ENCODE measurements at regions not wholly inside any gene's neighbourhood (a gene's known extent, or its start where the extent isn't known, plus 50 kb on each side); places are given as distances from the start of the nearest gene placed in this dataset.

DNA sequence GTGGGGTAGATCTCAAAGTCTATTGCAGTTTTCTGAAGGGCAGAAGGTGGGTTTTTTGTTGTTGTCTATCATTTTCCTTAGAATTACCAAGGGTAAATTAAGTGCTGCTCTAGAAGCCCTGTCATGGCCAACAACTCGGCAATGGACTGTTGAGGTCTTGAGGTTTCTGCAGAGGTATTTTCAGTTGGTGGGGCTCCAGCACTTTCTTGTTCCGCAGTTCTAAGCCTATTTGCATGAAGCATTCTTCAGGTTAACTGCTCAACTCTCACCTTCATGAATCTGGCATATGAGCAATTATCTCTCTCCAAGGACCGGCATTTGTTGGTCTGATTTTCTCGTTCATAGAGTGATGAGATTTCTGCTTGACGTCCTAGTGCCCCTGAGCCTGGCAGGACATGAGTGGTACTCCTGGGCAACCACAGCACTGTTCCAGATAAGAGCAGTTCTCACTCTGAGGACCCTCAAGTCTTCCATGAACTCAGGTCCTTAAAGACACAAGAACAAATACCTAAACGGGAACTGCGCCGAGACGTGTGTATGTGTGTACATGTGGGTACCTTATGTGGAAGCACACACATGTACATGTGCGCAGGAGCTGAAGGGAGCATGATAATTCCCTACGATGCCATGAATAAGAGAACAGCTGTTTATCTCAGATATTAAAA is 544.5 kb downstream of the CSNK1G3 start:
- H3K4me2 ChIP-seq (ENCODE audit: low read depth, low read length): no peak overlapping the region
- CTCF ChIA-PET (ENCODE audit: low intra/inter-chr PET ratio, low total read pairs): no interaction called here
- no peak for DNase-seq (ENCODE audit: low spot score)

DNA sequence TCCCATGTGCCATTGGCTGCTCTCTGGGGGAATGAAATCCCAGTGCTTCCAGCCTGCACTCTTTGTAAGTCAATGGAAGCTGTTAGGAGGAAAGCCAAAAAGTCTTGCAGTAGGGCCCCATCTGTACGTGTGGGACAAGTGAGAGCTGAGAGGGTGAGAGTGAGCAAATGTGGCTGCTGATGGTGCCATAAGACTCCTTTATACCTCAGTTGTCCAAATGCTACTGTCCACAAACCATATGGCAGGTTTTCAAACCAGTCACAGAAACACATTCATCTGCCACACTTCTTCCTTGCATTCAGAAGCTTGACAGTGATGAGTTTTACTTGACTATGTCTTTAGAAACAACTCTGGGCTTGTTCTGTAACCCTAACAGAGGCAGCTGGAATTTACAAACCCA is 543.8 kb downstream of the CSNK1G3 start:
- Histone ChIP-seq H3K27me3 (ENCODE audit: control insufficient read depth in 1 of 2, insufficient read depth in 2 of 2, low read length in 2 of 2) (no peaks in the 10 kb centered on the region; a peak in 1 of 5 replicates), H3K36me3 (replicated peaks in 1 of 2; ENCODE audit: control insufficient read depth in 1 of 2, insufficient read depth in 2 of 2, low read length in 2 of 2) (no peaks in the 10 kb centered on the region), H3K27ac (ENCODE audit: extremely low read length, insufficient read depth, low read length) (no peak overlapping the region), H3K9ac (ENCODE audit: insufficient read depth, low read depth, low read length) (no peak overlapping the region), H2AFZ (ENCODE audit: low read length) (no peak overlapping the region), H3K4me1 (ENCODE audit: insufficient read depth, low read length) (no peaks in the 10 kb centered on the region), H3K9me3 (ENCODE audit: low read length) (no peaks in the 10 kb centered on the region; the same call in 1 of the 2 replicates), H3K4me3 (replicated peaks in 1 of 3; ENCODE audit: insufficient read depth in 1 of 3, low read depth in 2 of 3, low read length in 3 of 3) (no peak overlapping the region), H4K20me1 (ENCODE audit: insufficient read depth, low read length) (no peaks in the 10 kb centered on the region), H3K79me2 (ENCODE audit: insufficient read depth, low read length) (no peaks in the 10 kb centered on the region), H3K4me2 (ENCODE audit: low read depth, low read length) (no peak overlapping the region)
- WGBS (ENCODE audit: low lambda C conversion rate): 22% methylated on average over 1 of the region's 1 CpG
- POLR2A ChIA-PET: no interaction called here
- TF ChIP-seq ZFP1 (CRISPR knock-in tag; IDR thresholded peaks at IDR 0.05) (no peak), ZFP82 (CRISPR knock-in tag; IDR thresholded peaks at IDR 0.05; ENCODE audit: borderline replicate concordance) (no peak), GFI1 (CRISPR knock-in tag; IDR thresholded peaks at IDR 0.05; ENCODE audit: borderline replicate concordance) (no peak), DNMT1 (CRISPR knock-in tag; IDR thresholded peaks at IDR 0.05) (no peak), RFX5 (IDR thresholded peaks at IDR 0.05; ENCODE audit: low read depth, low read length) (no peak), ZNF777 (CRISPR knock-in tag; IDR thresholded peaks at IDR 0.05) (no peak), ZSCAN12 (CRISPR knock-in tag; IDR thresholded peaks at IDR 0.05) (no peak), ZIK1 (CRISPR knock-in tag; IDR thresholded peaks at IDR 0.05; ENCODE audit: borderline replicate concordance, low read depth) (no peak), ZBTB8A (CRISPR knock-in tag; IDR thresholded peaks at IDR 0.05; ENCODE audit: borderline replicate concordance, low read depth) (no peak), MIER3 (CRISPR knock-in tag; IDR thresholded peaks at IDR 0.05; ENCODE audit: borderline replicate concordance) (no peak)
- TF ChIP-seq, protein P1, sequence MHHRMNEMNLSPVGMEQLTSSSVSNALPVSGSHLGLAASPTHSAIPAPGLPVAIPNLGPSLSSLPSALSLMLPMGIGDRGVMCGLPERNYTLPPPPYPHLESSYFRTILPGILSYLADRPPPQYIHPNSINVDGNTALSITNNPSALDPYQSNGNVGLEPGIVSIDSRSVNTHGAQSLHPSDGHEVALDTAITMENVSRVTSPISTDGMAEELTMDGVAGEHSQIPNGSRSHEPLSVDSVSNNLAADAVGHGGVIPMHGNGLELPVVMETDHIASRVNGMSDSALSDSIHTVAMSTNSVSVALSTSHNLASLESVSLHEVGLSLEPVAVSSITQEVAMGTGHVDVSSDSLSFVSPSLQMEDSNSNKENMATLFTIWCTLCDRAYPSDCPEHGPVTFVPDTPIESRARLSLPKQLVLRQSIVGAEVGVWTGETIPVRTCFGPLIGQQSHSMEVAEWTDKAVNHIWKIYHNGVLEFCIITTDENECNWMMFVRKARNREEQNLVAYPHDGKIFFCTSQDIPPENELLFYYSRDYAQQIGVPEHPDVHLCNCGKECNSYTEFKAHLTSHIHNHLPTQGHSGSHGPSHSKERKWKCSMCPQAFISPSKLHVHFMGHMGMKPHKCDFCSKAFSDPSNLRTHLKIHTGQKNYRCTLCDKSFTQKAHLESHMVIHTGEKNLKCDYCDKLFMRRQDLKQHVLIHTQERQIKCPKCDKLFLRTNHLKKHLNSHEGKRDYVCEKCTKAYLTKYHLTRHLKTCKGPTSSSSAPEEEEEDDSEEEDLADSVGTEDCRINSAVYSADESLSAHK (CRISPR knock-in tag; IDR thresholded peaks at IDR 0.05; ENCODE audit: borderline replicate concordance): no peak
- TF ChIP-seq, protein P2, sequence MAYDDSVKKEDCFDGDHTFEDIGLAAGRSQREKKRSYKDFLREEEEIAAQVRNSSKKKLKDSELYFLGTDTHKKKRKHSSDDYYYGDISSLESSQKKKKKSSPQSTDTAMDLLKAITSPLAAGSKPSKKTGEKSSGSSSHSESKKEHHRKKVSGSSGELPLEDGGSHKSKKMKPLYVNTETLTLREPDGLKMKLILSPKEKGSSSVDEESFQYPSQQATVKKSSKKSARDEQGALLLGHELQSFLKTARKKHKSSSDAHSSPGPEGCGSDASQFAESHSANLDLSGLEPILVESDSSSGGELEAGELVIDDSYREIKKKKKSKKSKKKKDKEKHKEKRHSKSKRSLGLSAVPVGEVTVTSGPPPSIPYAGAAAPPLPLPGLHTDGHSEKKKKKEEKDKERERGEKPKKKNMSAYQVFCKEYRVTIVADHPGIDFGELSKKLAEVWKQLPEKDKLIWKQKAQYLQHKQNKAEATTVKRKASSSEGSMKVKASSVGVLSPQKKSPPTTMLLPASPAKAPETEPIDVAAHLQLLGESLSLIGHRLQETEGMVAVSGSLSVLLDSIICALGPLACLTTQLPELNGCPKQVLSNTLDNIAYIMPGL (CRISPR knock-in tag; IDR thresholded peaks at IDR 0.05; ENCODE audit: borderline replicate concordance in 1 of 2, low read depth in 1 of 2): no peak
- FAIRE-seq (no peak), DNase-seq (ENCODE audit: low spot score) (no peak), ATAC-seq (no peak)
- CTCF ChIA-PET (ENCODE audit: low intra/inter-chr PET ratio, low total read pairs): no interaction called here
- intact Hi-C loops (cut with micrococcal nuclease; ENCODE audit: unreplicated experiment) (no loop called here), in situ Hi-C loops (cut with HindIII; ENCODE audit: extremely low pct_ligation_motif_present, low pct_unique_long_range_greater_than_20kb) (no loop called here)
- BruUV-seq (replicated peaks): no TSS peak

More for the DNA sequence above, 544.5 kb downstream of the CSNK1G3 start:
- in situ Hi-C loops (cut with HindIII; ENCODE audit: extremely low pct_ligation_motif_present, low pct_unique_long_range_greater_than_20kb) (no loop called here), intact Hi-C loops (cut with micrococcal nuclease; ENCODE audit: unreplicated experiment) (no loop called here)
- POLR2A ChIA-PET: no interaction called here
- H3K27ac ChIP-seq (ENCODE audit: extremely low read length, insufficient read depth, low read length): no peak overlapping the region
- H3K36me3 ChIP-seq (replicated peaks in 1 of 2; ENCODE audit: control insufficient read depth in 1 of 2, insufficient read depth in 2 of 2, low read length in 2 of 2): no peaks in the 10 kb centered on the region
- no peak for FAIRE-seq
- BruUV-seq (replicated peaks): no TSS peak
- no peaks in the 10 kb centered on the region for H4K20me1 ChIP-seq (ENCODE audit: insufficient read depth, low read length)
- H3K9ac ChIP-seq (ENCODE audit: insufficient read depth, low read depth, low read length): no peak overlapping the region
- ATAC-seq: no peak
- 59% methylated on average over 11 of the region's 11 CpGs for WGBS (ENCODE audit: low lambda C conversion rate)
- H3K4me3 ChIP-seq (replicated peaks in 1 of 3; ENCODE audit: insufficient read depth in 1 of 3, low read depth in 2 of 3, low read length in 3 of 3): no peak overlapping the region
- H3K4me1 ChIP-seq (ENCODE audit: insufficient read depth, low read length): no peaks in the 10 kb centered on the region
- H3K27me3 ChIP-seq (ENCODE audit: control insufficient read depth in 1 of 2, insufficient read depth in 2 of 2, low read length in 2 of 2): no peaks in the 10 kb centered on the region
- TF ChIP-seq NFIB (CRISPR knock-in tag; IDR thresholded peaks at IDR 0.05; ENCODE audit: borderline replicate concordance): no peak
- H2AFZ ChIP-seq (ENCODE audit: low read length): no peak overlapping the region
- no peaks in the 10 kb centered on the region for H3K79me2 ChIP-seq (ENCODE audit: insufficient read depth, low read length)
- H3K9me3 ChIP-seq (ENCODE audit: low read length): no peaks in the 10 kb centered on the region; the same call in 1 of the 2 replicates
